B cell (primary cell): ENCODE measurements at regions not wholly inside any gene's neighbourhood (a gene's known extent, or its start where the extent isn't known, plus 50 kb on each side); places are given as distances from the start of the nearest gene placed in this dataset.

Experiments used
- ATAC-seq: fragments of 200-7000 bp; cut with Tn5 transposase; one replicate; pipeline ENCODE4 v1.10.0; 2021; ENCODE audit warnings: low read depth, mild to moderate bottlenecking, moderate number of reproducible peaks, moderate library complexity
- CTCF ChIA-PET: fragments of 350-600 bp; sonication (Branson Sonifier 250); formaldehyde crosslinking; loops from one replicate; lab custom pipeline; 2021; ENCODE audit warnings: antibody characterized with exemption, inconsistent platforms; lab: Charles Lee
- POLR2A ChIA-PET: fragments of 350-600 bp; sonication (Branson Sonifier 250); formaldehyde crosslinking; loops from one replicate; lab custom pipeline; 2021; ENCODE audit warnings: antibody characterized with exemption; lab: Charles Lee
- DNase-seq: peaks from one replicate; pipeline ENCODE4 v3.0.0; 2013
- H2AFZ ChIP-seq: 2 replicates; pipeline ENCODE4 v1.6.1; 2012; ENCODE audit warnings: mild to moderate bottlenecking, low read depth, low read length; ENCODE audit not compliant: insufficient read depth, poor library complexity, severe bottlenecking
- H3K27ac ChIP-seq, 2 donors: 1 replicate in 1 of 2; 2 replicates in 1 of 2; pipeline ENCODE4 v1.5.1; 2012 to 2013; ENCODE audit warnings: low read length in 2 of 2, mild to moderate bottlenecking in 2 of 2, moderate library complexity in 1 of 2
- H3K27me3 ChIP-seq, 4 experiments: fragments of 200-600 bp in 1 of 4; sonication (generic) in 1 of 4; replicated peaks in 1 of 4; 1 replicate in 2 of 4; 2 replicates in 2 of 4; pipeline versions ENCODE4 v1.6.1 to v1.7.0; 2013 to 2016; ENCODE audit warnings: low read length in 3 of 4, mild to moderate bottlenecking in 2 of 4, mixed read lengths in 1 of 4, moderate library complexity in 1 of 4; ENCODE audit not compliant: insufficient read depth in 4 of 4, control insufficient read depth in 3 of 4; ENCODE audit errors: control extremely low read depth in 1 of 4
- H3K36me3 ChIP-seq, 2 experiments: replicated peaks in 1 of 2; 1 replicate in 1 of 2; 2 replicates in 1 of 2; pipeline versions ENCODE4 v1.6.1 to v1.7.1; 2013; ENCODE audit warnings: low read length in 1 of 2; ENCODE audit not compliant: insufficient read depth in 2 of 2, control insufficient read depth in 1 of 2; ENCODE audit errors: control extremely low read depth in 1 of 2, extremely low read depth in 1 of 2
- H3K4me1 ChIP-seq, 2 donors: fragments of 200-600 bp in 1 of 2; sonication (generic) in 1 of 2; 1 replicate in 1 of 2; 2 replicates in 1 of 2; pipeline versions ENCODE4 v1.5.1 to v1.6.1; 2013 to 2017; ENCODE audit warnings: low read length in 2 of 2; ENCODE audit not compliant: control insufficient read depth in 2 of 2, insufficient read depth in 2 of 2
- H3K4me2 ChIP-seq: replicated peaks from 2 replicates; pipeline ENCODE3; 2012; ENCODE audit warnings: mild to moderate bottlenecking, low read depth, low read length; ENCODE audit not compliant: poor library complexity, severe bottlenecking
- H3K4me3 ChIP-seq, 5 experiments: fragments of 200-600 bp in 1 of 5; sonication (generic) in 1 of 5; 1 replicate in 3 of 5; 2 replicates in 2 of 5; pipeline versions ENCODE4 v1.5.1 to v1.7.0; 2011 to 2016; ENCODE audit warnings: low read length in 4 of 5, mild to moderate bottlenecking in 4 of 5, low read depth in 2 of 5, control low read depth in 1 of 5, moderate library complexity in 1 of 5; ENCODE audit not compliant: insufficient read depth in 1 of 5; ENCODE audit errors: control extremely low read depth in 1 of 5, extremely low read depth in 1 of 5
- H3K79me2 ChIP-seq: fragments of 200-600 bp; sonication (generic); one replicate; pipeline ENCODE4 v1.6.0; 2016; ENCODE audit warnings: low read length; ENCODE audit not compliant: control insufficient read depth, insufficient read depth
- H3K9ac ChIP-seq: fragments of 200-600 bp; sonication (generic); 2 replicates; pipeline ENCODE4 v1.6.1; 2017; ENCODE audit warnings: mild to moderate bottlenecking, low read length, moderate library complexity
- H3K9me3 ChIP-seq, 3 donors: one replicate each; pipeline versions ENCODE4 v1.6.1 to v1.7.1; 2013; ENCODE audit warnings: low read length in 2 of 3; ENCODE audit not compliant: control insufficient read depth in 2 of 3, insufficient read depth in 1 of 3; ENCODE audit errors: control extremely low read depth in 1 of 3
- H4K20me1 ChIP-seq: 2 replicates; pipeline ENCODE4 v1.6.0; 2012; ENCODE audit warnings: mild to moderate bottlenecking, low read length; ENCODE audit not compliant: insufficient read depth, control insufficient read depth, poor library complexity, severe bottlenecking
- H3K27ac Mint-ChIP-seq: one replicate; pipeline ENCODE4 v1.8.0; 2021; ENCODE audit warnings: mixed read lengths
- H3K27me3 Mint-ChIP-seq: one replicate; pipeline ENCODE4 v1.8.0; 2021; ENCODE audit warnings: mixed read lengths
- H3K4me1 Mint-ChIP-seq: one replicate; pipeline ENCODE4 v1.8.0; 2021; ENCODE audit warnings: mixed read lengths
- H3K4me3 Mint-ChIP-seq: one replicate; pipeline ENCODE4 v1.8.0; 2021; ENCODE audit warnings: mixed read lengths
- H3K9me3 Mint-ChIP-seq: one replicate; pipeline ENCODE4 v1.8.0; 2022; ENCODE audit warnings: mixed read lengths; ENCODE audit not compliant: insufficient read depth
- EZH2 ChIP-seq: IDR thresholded peaks from 2 replicates; pipeline ENCODE4 v1.6.1; 2012; ENCODE audit warnings: borderline replicate concordance, low read depth, mild to moderate bottlenecking, moderate library complexity, low read length; ENCODE audit not compliant: insufficient read depth, poor library complexity, severe bottlenecking
- WGBS: methylation state at CpG from one replicate; pipeline ENCODE4 v1.1.5; 2013; ENCODE audit warnings: missing lambda C conversion rate; ENCODE audit not compliant: insufficient coverage; 5-methylcytosine and 5-hydroxymethylcytosine counted together
- intact Hi-C: fragments of 100-400 bp; cut with micrococcal nuclease; formaldehyde crosslinking; loops from one replicate; pipeline ENCODE4 v1.10.0; 2022
- TF ChIP-seq, protein P1 (sequence below): fragments of 200-600 bp; IDR thresholded peaks from one replicate; pipeline ENCODE4 v1.8.0; 2022; ENCODE audit warnings: antibody characterized with exemption, mild to moderate bottlenecking

- Histone ChIP-seq H3K9me3 (no peaks in the 10 kb centered on the region), H3K4me1 (peaks cover 5 to 11% of the 10 kb centered on the region in 2 donors), H3K27me3 (no peaks in the 10 kb centered on the region), H3K79me2 (no peaks in the 10 kb centered on the region), H3K4me2 (peak overlapping the region; percentile 30), H2AFZ (no peak overlapping the region), H3K9ac (no peak overlapping the region), H3K36me3 (no peaks in the 10 kb centered on the region), H3K4me3 (peak overlapping the region in 1 of 5 experiments; percentile 22), H3K27ac (no peak overlapping the region), H4K20me1 (no peaks in the 10 kb centered on the region)
- POLR2A ChIA-PET: interaction anchor here (0.5 kb wide), 1 partner anchor 23 kb away, joined by 4 read pairs; no protein-coding TSS in a partner anchor
- H3K27me3 Mint-ChIP-seq: peaks cover 3% of the 10 kb centered on the region
- no peak overlapping the region for H3K27ac Mint-ChIP-seq
- DNase-seq (peak; percentile 72), ATAC-seq (peak; percentile 94)
- peaks cover 14% of the 10 kb centered on the region for H3K4me1 Mint-ChIP-seq
- intact Hi-C loops: loop anchor here (1.0 to 2.0 kb wide), 5 partner anchors 46 to 798 kb away; no protein-coding TSS in a partner anchor
- no peak for TF ChIP-seq EZH2
- TF ChIP-seq, protein P1, sequence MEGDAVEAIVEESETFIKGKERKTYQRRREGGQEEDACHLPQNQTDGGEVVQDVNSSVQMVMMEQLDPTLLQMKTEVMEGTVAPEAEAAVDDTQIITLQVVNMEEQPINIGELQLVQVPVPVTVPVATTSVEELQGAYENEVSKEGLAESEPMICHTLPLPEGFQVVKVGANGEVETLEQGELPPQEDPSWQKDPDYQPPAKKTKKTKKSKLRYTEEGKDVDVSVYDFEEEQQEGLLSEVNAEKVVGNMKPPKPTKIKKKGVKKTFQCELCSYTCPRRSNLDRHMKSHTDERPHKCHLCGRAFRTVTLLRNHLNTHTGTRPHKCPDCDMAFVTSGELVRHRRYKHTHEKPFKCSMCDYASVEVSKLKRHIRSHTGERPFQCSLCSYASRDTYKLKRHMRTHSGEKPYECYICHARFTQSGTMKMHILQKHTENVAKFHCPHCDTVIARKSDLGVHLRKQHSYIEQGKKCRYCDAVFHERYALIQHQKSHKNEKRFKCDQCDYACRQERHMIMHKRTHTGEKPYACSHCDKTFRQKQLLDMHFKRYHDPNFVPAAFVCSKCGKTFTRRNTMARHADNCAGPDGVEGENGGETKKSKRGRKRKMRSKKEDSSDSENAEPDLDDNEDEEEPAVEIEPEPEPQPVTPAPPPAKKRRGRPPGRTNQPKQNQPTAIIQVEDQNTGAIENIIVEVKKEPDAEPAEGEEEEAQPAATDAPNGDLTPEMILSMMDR: peak; percentile 91
- H3K9me3 Mint-ChIP-seq: no peaks in the 10 kb centered on the region
- peak overlapping the region; percentile 37 for H3K4me3 Mint-ChIP-seq
- CTCF ChIA-PET: interaction anchor here (0.8 to 3.0 kb wide), 20 partner anchors 8 to 811 kb away, joined by 3 to 16 read pairs (median 4); no protein-coding TSS in a partner anchor
- WGBS: 0% methylated on average over 2 of the region's 5 CpGs
These were observed 66.4 kb upstream of the FER start for GRCh38 chr5:108681079-108681921.

- ChIA-PET CTCF (no interaction called here), POLR2A (no interaction called here)
- H2AFZ ChIP-seq: no peak overlapping the region
- H3K79me2 ChIP-seq: no peaks in the 10 kb centered on the region
- WGBS: 76% methylated on average over 4 of the region's 4 CpGs
- no peaks in the 10 kb centered on the region for H3K36me3 ChIP-seq
- Mint-ChIP-seq H3K27me3 (peaks cover 10% of the 10 kb centered on the region), H3K4me1 (peaks cover 1% of the 10 kb centered on the region), H3K9me3 (no peaks in the 10 kb centered on the region), H3K4me3 (no peak overlapping the region), H3K27ac (no peak overlapping the region)
- no peak overlapping the region for H3K9ac ChIP-seq
- ATAC-seq (no peak), DNase-seq (no peak)
- no peaks in the 10 kb centered on the region for H4K20me1 ChIP-seq
- H3K27ac ChIP-seq: no peak overlapping the region
- no peak overlapping the region for H3K4me2 ChIP-seq
- TF ChIP-seq, protein P1: no peak
- no peak for TF ChIP-seq EZH2
- no peak overlapping the region for H3K4me3 ChIP-seq
- H3K4me1 ChIP-seq: no peaks in the 10 kb centered on the region
- H3K9me3 ChIP-seq: no peaks in the 10 kb centered on the region
- H3K27me3 ChIP-seq: peaks cover 0 to 2% (median 0%) of the 10 kb centered on the region in 4 experiments
- intact Hi-C loops: no loop called here
These were observed 69.6 kb upstream of the FER start for GRCh38 chr5:108678091-108678490.
